ENCODE measurements at regions not wholly inside any gene's neighbourhood (a gene's known extent, or its start where the extent isn't known, plus 50 kb on each side); places are given as distances from the start of the nearest gene placed in this dataset.

DNA sequence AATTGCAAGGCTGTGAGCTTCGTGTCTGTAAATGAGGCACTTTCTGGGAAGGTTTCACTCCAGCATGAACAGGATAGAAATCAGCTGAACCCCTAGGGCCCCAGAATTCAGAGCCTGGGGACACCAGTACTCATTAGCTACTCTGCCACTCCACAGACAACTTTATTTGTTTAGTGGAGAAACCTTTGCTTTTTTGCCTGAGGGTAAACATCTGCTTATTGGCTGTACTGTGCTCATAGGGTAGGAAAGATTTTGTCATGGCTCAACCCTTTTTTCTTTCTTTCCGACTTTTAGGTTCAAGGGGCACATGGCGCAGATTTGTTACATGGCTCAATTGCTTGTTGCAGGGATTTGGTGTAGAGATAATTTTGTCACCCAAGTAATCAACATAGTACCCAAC lies 138.4 kb upstream of the BACE2 start:
- H3K4me3 ChIP-seq = no peak overlapping the region
- H3K27me3 ChIP-seq = no peaks in the 10 kb centered on the region
- TF ChIP-seq, protein P1, sequence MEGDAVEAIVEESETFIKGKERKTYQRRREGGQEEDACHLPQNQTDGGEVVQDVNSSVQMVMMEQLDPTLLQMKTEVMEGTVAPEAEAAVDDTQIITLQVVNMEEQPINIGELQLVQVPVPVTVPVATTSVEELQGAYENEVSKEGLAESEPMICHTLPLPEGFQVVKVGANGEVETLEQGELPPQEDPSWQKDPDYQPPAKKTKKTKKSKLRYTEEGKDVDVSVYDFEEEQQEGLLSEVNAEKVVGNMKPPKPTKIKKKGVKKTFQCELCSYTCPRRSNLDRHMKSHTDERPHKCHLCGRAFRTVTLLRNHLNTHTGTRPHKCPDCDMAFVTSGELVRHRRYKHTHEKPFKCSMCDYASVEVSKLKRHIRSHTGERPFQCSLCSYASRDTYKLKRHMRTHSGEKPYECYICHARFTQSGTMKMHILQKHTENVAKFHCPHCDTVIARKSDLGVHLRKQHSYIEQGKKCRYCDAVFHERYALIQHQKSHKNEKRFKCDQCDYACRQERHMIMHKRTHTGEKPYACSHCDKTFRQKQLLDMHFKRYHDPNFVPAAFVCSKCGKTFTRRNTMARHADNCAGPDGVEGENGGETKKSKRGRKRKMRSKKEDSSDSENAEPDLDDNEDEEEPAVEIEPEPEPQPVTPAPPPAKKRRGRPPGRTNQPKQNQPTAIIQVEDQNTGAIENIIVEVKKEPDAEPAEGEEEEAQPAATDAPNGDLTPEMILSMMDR (IDR thresholded peaks at IDR 0.05) = no peak
- no peak for DNase-seq
- no peak overlapping the region for H3K27ac ChIP-seq
- H3K4me1 ChIP-seq = no peaks in the 10 kb centered on the region
- no peaks in the 10 kb centered on the region for H3K36me3 ChIP-seq
- H3K9me3 ChIP-seq = peaks cover 0 to 5% (median 0%) of the 10 kb centered on the region in 3 donors
- intact Hi-C loops (cut with DNase I; ENCODE audit: low total_unique reads) = no loop called here

DNA sequence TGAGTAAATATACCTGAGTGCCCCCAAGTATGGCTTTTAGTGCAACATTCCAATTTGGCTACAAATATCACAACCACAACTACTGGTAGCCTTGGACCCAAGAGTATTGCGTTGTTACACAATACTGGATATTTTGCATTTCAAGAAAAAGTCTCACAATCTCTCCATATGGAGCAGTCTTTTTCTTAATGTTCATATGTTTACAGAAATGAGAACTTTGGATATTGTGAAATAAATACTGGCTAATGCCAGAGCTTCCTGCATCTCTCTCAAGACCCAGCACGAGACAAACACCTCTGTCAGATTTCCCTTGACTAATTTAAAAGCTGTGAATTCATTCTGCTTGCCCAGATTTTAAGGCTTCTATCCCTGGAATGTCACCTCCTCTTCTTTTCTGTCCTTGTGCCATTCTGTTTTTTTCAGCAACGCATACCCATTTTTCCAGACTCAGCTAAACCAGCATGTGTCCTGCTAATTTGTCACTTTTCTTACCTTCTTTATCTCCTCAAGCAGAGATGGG lies 136.2 kb upstream of the BACE2 start:
- TF ChIP-seq, protein P1 (IDR thresholded peaks at IDR 0.05) = no peak

DNA sequence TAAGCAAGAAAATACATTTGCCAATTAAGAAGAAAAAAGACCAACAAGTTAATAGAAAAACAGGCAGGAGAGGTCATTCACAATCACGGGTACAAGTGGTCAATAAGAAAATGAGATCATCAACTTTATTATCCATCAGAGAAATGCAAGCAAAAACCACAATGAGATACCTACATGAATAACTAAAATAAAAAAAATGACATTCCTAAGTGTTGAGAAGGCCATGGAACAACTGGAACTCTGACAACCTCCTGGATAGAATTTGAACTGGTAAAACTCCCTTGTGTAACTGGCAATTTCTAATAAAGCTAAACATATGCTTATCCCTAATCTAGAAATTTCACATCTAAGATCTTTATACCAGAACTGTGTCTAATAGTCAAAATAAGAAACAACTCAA lies 135.4 kb upstream of the BACE2 start:
- TF ChIP-seq, protein P1 (IDR thresholded peaks at IDR 0.05) = no peak
- no peaks in the 10 kb centered on the region for H3K36me3 ChIP-seq
- H3K4me1 ChIP-seq = no peaks in the 10 kb centered on the region
- H3K4me3 ChIP-seq = no peak overlapping the region
- no peak for DNase-seq
- intact Hi-C loops (cut with DNase I; ENCODE audit: low total_unique reads) = no loop called here
- no peaks in the 10 kb centered on the region for H3K27me3 ChIP-seq
- H3K27ac ChIP-seq = no peak overlapping the region
- H3K9me3 ChIP-seq = peaks cover 0 to 5% (median 0%) of the 10 kb centered on the region in 3 donors

More for the DNA sequence above, 136.2 kb upstream of the BACE2 start:
- intact Hi-C loops (cut with DNase I; ENCODE audit: low total_unique reads) = no loop called here
- Histone ChIP-seq H3K4me1 (no peaks in the 10 kb centered on the region), H3K9me3 (peaks cover 0 to 5% (median 0%) of the 10 kb centered on the region in 3 donors), H3K36me3 (no peaks in the 10 kb centered on the region), H3K27me3 (no peaks in the 10 kb centered on the region), H3K4me3 (no peak overlapping the region), H3K27ac (no peak overlapping the region)
- DNase-seq = no peak

DNA sequence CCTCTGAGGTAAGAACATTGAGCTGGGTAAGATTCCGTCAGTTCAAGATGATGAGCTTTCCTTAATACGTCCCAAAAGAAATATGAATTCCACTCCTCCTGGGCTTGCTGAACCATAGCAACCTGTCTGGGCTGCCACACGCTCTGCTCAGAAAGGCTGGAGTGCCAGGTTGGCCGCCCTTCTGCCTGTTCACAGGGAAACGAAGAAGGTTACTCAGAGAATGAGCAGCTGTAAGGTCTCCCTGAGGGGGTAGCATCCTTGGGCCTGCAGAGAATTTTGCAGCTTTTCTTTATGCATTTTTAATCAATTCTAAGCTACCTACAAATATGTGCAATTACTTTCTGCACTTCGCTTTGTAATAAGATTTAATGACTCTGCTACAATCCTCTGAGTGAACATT lies 130.7 kb upstream of the BACE2 start:
- Histone ChIP-seq H3K4me3 (no peak overlapping the region), H3K27me3 (peaks cover 0 to 7% of the 10 kb centered on the region in 2 donors), H3K4me1 (no peaks in the 10 kb centered on the region), H3K9me3 (no peaks in the 10 kb centered on the region), H3K27ac (no peak overlapping the region), H3K36me3 (no peaks in the 10 kb centered on the region)
- intact Hi-C loops (cut with DNase I; ENCODE audit: low total_unique reads) = no loop called here
- TF ChIP-seq, protein P1 (IDR thresholded peaks at IDR 0.05) = no peak
- DNase-seq = no peak

DNA sequence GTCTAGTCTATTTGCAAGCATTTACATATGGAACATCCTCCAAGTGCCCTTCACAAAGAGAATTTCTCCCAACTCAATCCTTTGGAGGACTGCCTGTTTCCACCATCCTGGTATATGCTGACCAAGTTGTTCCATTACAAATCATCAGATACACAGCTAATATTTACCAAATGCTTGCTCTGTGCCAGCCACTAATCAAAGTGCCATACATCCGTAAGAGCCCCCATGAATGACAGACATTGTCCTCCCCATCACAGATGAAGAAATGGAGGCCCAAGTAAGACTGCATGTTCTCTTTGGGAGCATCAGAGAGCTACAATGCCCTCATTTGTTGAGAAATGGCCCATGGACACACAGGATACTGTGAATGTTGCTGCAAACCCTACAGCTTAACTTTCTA lies 130.0 kb upstream of the BACE2 start:
- no peaks in the 10 kb centered on the region for H3K9me3 ChIP-seq
- H3K27me3 ChIP-seq = peaks cover 0 to 7% of the 10 kb centered on the region in 2 donors
- TF ChIP-seq, protein P1 (IDR thresholded peaks at IDR 0.05) = no peak
- no peaks in the 10 kb centered on the region for H3K4me1 ChIP-seq
- H3K4me3 ChIP-seq = no peak overlapping the region
- intact Hi-C loops (cut with DNase I; ENCODE audit: low total_unique reads) = no loop called here
- H3K27ac ChIP-seq = no peak overlapping the region
- DNase-seq = no peak
- H3K36me3 ChIP-seq = no peaks in the 10 kb centered on the region

DNA sequence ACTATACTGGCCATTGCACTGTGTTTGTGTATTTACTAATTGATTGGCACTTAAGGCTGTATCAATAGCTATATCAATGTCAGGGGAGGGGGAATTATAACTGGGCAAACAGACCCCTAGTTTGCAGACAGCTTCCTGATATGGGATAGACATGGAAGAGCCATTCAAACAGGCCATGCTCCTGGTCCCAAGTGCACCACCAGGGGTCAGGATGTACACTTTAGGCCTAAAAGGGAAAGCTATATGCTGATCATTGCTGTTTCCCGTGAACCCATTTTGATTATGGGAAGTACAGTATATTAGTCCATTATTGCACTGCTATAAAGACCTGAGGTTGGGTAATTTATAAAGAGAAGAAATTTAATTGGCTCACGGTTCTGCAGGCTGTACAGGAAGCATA lies 124.9 kb upstream of the BACE2 start:
- no peaks in the 10 kb centered on the region for H3K36me3 ChIP-seq
- H3K4me3 ChIP-seq = no peak overlapping the region
- H3K27ac ChIP-seq = no peak overlapping the region
- intact Hi-C loops (cut with DNase I; ENCODE audit: low total_unique reads) = no loop called here
- TF ChIP-seq, protein P1 (IDR thresholded peaks at IDR 0.05) = no peak
- H3K4me1 ChIP-seq = no peaks in the 10 kb centered on the region
- DNase-seq = no peak
- H3K9me3 ChIP-seq = no peaks in the 10 kb centered on the region
- H3K27me3 ChIP-seq = peaks cover 0 to 9% of the 10 kb centered on the region in 2 donors
